ENCODE measurements at regions not wholly inside any gene's neighbourhood (a gene's known extent, or its start where the extent isn't known, plus 50 kb on each side); places are given as distances from the start of the nearest gene placed in this dataset.
"Not testable (repeated sequence)": the region's sequence is repeated elsewhere in the genome, so short reads cannot be mapped to it uniquely, and the experiment has no call there.

DNA sequence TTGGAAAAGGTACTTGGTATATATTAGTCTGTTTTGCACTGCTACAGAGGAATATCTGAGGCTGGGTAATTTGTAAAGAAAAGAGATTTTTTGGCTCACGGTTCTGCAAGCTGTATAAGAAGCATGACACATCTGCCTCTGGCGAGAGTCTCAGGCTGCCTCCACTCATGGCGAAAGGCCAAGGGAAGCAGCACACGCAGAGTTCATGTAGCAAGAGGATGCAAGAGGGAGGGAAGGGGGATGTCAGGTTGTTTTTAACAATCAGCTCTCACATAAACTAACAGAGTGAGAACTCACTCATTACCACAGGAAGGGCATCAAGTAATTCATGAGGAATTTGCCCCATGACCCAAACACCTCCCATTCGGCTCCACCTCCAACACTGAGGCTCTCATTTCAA lies 484.8 kb upstream of the DPP6 start:
- no peaks in the 10 kb centered on the region for H3K4me1 ChIP-seq (ENCODE audit: control insufficient read depth in 1 of 2, insufficient read depth in 1 of 2, low read depth in 1 of 2, low read length in 1 of 2)
- H3K36me3 ChIP-seq = no peaks in the 10 kb centered on the region
- no peak overlapping the region for H3K27ac ChIP-seq
- no peak overlapping the region for H3K4me3 ChIP-seq (ENCODE audit: low read depth in 1 of 2, low read length in 1 of 2)
- TF ChIP-seq, protein P1, sequence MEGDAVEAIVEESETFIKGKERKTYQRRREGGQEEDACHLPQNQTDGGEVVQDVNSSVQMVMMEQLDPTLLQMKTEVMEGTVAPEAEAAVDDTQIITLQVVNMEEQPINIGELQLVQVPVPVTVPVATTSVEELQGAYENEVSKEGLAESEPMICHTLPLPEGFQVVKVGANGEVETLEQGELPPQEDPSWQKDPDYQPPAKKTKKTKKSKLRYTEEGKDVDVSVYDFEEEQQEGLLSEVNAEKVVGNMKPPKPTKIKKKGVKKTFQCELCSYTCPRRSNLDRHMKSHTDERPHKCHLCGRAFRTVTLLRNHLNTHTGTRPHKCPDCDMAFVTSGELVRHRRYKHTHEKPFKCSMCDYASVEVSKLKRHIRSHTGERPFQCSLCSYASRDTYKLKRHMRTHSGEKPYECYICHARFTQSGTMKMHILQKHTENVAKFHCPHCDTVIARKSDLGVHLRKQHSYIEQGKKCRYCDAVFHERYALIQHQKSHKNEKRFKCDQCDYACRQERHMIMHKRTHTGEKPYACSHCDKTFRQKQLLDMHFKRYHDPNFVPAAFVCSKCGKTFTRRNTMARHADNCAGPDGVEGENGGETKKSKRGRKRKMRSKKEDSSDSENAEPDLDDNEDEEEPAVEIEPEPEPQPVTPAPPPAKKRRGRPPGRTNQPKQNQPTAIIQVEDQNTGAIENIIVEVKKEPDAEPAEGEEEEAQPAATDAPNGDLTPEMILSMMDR (IDR thresholded peaks at IDR 0.05) = no peak
- peaks cover 7% of the 10 kb centered on the region for H3K9me3 ChIP-seq
- no peaks in the 10 kb centered on the region for H3K27me3 ChIP-seq

DNA sequence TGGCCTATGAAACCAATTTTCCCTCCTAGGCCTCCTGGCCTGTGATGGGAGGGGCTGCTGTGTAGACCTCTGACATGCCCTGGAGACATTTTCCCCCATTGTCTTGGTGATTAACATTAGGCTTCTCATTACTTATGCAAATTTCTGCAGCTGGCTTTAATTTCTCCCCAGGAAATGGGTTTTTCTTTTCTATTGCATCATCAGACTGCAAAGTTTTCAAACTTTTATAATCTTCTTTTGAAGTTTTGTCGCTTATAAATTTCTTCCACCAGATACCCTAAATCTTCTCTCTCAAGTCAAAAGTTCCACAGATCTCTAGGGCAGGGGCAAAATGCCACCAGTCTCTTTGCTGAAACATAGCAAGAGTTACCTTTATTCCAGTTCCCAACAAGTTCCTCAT lies 482.7 kb upstream of the DPP6 start:
- not testable (repeated sequence) for H3K27ac ChIP-seq; H3K4me1 ChIP-seq (ENCODE audit: control insufficient read depth in 1 of 2, insufficient read depth in 1 of 2, low read depth in 1 of 2, low read length in 1 of 2); H3K36me3 ChIP-seq; H3K9me3 ChIP-seq; H3K27me3 ChIP-seq; H3K4me3 ChIP-seq (ENCODE audit: low read depth in 1 of 2, low read length in 1 of 2)

- Histone ChIP-seq H3K9me3 (peaks cover 4% of the 10 kb centered on the region), H3K4me3 (ENCODE audit: low read depth in 1 of 2, low read length in 1 of 2) (no peak overlapping the region), H3K36me3 (no peaks in the 10 kb centered on the region), H3K27ac (no peak overlapping the region), H3K4me1 (ENCODE audit: control insufficient read depth in 1 of 2, insufficient read depth in 1 of 2, low read depth in 1 of 2, low read length in 1 of 2) (no peaks in the 10 kb centered on the region), H3K27me3 (no peaks in the 10 kb centered on the region)
- TF ChIP-seq, protein P1 (IDR thresholded peaks at IDR 0.05) = no peak
Measured at GRCh38 chr7:153576096-153576495, 476.1 kb upstream of the DPP6 start.

GRCh38 chr7:153581419-153581818 lies 470.8 kb upstream of the DPP6 start:
- no peak overlapping the region for H3K4me3 ChIP-seq (ENCODE audit: low read depth in 1 of 2, low read length in 1 of 2)
- H3K27ac ChIP-seq = no peak overlapping the region
- H3K36me3 ChIP-seq = no peaks in the 10 kb centered on the region
- no peaks in the 10 kb centered on the region for H3K4me1 ChIP-seq (ENCODE audit: control insufficient read depth in 1 of 2, insufficient read depth in 1 of 2, low read depth in 1 of 2, low read length in 1 of 2)
- H3K27me3 ChIP-seq = no peaks in the 10 kb centered on the region
- TF ChIP-seq, protein P1 (IDR thresholded peaks at IDR 0.05) = no peak
- peaks cover under 1% of the 10 kb centered on the region for H3K9me3 ChIP-seq

GRCh38 chr7:153584132-153584531 lies 468.1 kb upstream of the DPP6 start:
- H3K27ac ChIP-seq = no peak overlapping the region
- TF ChIP-seq, protein P1 (IDR thresholded peaks at IDR 0.05) = no peak
- H3K36me3 ChIP-seq = no peaks in the 10 kb centered on the region
- H3K4me1 ChIP-seq (ENCODE audit: control insufficient read depth in 1 of 2, insufficient read depth in 1 of 2, low read depth in 1 of 2, low read length in 1 of 2) = no peaks in the 10 kb centered on the region
- H3K27me3 ChIP-seq = no peaks in the 10 kb centered on the region
- H3K9me3 ChIP-seq = no peaks in the 10 kb centered on the region
- no peak overlapping the region for H3K4me3 ChIP-seq (ENCODE audit: low read depth in 1 of 2, low read length in 1 of 2)

GRCh38 chr7:153588586-153588985 lies 463.6 kb upstream of the DPP6 start:
- no peak overlapping the region for H3K4me3 ChIP-seq (ENCODE audit: low read depth in 1 of 2, low read length in 1 of 2)
- H3K27ac ChIP-seq = no peak overlapping the region
- H3K27me3 ChIP-seq = no peaks in the 10 kb centered on the region
- H3K36me3 ChIP-seq = no peaks in the 10 kb centered on the region
- no peaks in the 10 kb centered on the region for H3K4me1 ChIP-seq (ENCODE audit: control insufficient read depth in 1 of 2, insufficient read depth in 1 of 2, low read depth in 1 of 2, low read length in 1 of 2)
- no peaks in the 10 kb centered on the region for H3K9me3 ChIP-seq
- TF ChIP-seq, protein P1 (IDR thresholded peaks at IDR 0.05) = no peak

Data from neutrophil (primary cell).